ENCODE measurements at regions not wholly inside any gene's neighbourhood (a gene's known extent, or its start where the extent isn't known, plus 50 kb on each side); places are given as distances from the start of the nearest gene placed in this dataset.

DNA sequence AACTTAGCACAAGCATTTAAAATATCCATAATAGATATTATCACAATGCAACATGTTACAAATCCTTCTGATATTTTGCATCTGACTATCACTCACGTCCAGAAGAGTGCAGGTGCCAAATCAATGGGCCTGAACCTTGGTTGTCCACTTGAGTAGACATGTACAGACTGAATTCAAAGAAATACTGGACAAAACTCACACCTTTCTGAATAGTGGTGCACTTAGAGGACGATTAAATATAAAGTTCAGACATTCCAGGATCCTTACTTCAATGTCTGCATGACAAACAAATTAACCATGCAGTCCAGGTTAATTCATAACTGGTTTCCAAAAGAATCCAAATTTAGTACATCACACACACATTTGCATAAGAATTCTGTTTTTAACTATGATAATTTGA, 406.0 kb upstream of the EDA2R start:
- TF ChIP-seq, protein P1, sequence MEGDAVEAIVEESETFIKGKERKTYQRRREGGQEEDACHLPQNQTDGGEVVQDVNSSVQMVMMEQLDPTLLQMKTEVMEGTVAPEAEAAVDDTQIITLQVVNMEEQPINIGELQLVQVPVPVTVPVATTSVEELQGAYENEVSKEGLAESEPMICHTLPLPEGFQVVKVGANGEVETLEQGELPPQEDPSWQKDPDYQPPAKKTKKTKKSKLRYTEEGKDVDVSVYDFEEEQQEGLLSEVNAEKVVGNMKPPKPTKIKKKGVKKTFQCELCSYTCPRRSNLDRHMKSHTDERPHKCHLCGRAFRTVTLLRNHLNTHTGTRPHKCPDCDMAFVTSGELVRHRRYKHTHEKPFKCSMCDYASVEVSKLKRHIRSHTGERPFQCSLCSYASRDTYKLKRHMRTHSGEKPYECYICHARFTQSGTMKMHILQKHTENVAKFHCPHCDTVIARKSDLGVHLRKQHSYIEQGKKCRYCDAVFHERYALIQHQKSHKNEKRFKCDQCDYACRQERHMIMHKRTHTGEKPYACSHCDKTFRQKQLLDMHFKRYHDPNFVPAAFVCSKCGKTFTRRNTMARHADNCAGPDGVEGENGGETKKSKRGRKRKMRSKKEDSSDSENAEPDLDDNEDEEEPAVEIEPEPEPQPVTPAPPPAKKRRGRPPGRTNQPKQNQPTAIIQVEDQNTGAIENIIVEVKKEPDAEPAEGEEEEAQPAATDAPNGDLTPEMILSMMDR (conservative IDR thresholded peaks at IDR 0.05; ENCODE audit: low read depth, low read length) = no peak
- TF ChIP-seq POLR2A (IDR thresholded peaks at IDR 0.05; ENCODE audit: low read depth, low read length) (no peak), RCOR1 (IDR thresholded peaks at IDR 0.05; ENCODE audit: insufficient replicate concordance, low read length) (no peak), CHD1 (IDR thresholded peaks at IDR 0.05; ENCODE audit: low read depth, low read length) (no peak), MAZ (IDR thresholded peaks at IDR 0.05; ENCODE audit: borderline replicate concordance, low read depth, low read length) (no peak), RFX5 (IDR thresholded peaks at IDR 0.05; ENCODE audit: low read depth, low read length) (no peak), MAFK (IDR thresholded peaks at IDR 0.05; ENCODE audit: low read depth, low read length) (no peak)
- TF ChIP-seq, protein P2, sequence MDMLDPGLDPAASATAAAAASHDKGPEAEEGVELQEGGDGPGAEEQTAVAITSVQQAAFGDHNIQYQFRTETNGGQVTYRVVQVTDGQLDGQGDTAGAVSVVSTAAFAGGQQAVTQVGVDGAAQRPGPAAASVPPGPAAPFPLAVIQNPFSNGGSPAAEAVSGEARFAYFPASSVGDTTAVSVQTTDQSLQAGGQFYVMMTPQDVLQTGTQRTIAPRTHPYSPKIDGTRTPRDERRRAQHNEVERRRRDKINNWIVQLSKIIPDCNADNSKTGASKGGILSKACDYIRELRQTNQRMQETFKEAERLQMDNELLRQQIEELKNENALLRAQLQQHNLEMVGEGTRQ (IDR thresholded peaks at IDR 0.05; ENCODE audit: low read depth, low read length) = no peak
